Cardiac muscle cell (in vitro differentiated cells and primary cell): ENCODE measurements at regions not wholly inside any gene's neighbourhood (a gene's known extent, or its start where the extent isn't known, plus 50 kb on each side); places are given as distances from the start of the nearest gene placed in this dataset.

Source experiments
- DNase-seq, 2 donors: peaks; one replicate each; pipeline versions ENCODE4 v3.0.0 to v3.0.0-alpha.2; 2010 to 2017; ENCODE audit warnings: low read depth in 1 of 2, low spot score in 1 of 2
- H3K27ac ChIP-seq: fragments of 200-600 bp; sonication (generic); 2 replicates; pipeline ENCODE4 v1.5.1; 2016
- H3K27me3 ChIP-seq: fragments of 200-600 bp; sonication (generic); 2 replicates; pipeline ENCODE4 v1.6.0; 2016; ENCODE audit warnings: control low read depth
- H3K36me3 ChIP-seq: fragments of 200-600 bp; sonication (generic); 2 replicates; pipeline ENCODE4 v1.5.1; 2016; ENCODE audit warnings: control low read depth
- H3K4me1 ChIP-seq: fragments of 200-600 bp; sonication (generic); 2 replicates; pipeline ENCODE4 v1.8.1; 2017; ENCODE audit warnings: low read depth, mild to moderate bottlenecking, mixed run types
- H3K4me3 ChIP-seq: fragments of 200-600 bp; sonication (generic); 2 replicates; pipeline ENCODE4 v1.5.1; 2016; ENCODE audit warnings: mild to moderate bottlenecking
- H3K9me3 ChIP-seq: fragments of 200-600 bp; sonication (generic); 2 replicates; pipeline ENCODE4 v1.5.1; 2017; ENCODE audit warnings: low read depth, mild to moderate bottlenecking, control low read depth
- TF ChIP-seq, protein P1 (sequence below): IDR thresholded peaks from 2 replicates; pipeline ENCODE4 v1.5.1; 2012; ENCODE audit warnings: low read depth, mild to moderate bottlenecking, low read length

DNA sequence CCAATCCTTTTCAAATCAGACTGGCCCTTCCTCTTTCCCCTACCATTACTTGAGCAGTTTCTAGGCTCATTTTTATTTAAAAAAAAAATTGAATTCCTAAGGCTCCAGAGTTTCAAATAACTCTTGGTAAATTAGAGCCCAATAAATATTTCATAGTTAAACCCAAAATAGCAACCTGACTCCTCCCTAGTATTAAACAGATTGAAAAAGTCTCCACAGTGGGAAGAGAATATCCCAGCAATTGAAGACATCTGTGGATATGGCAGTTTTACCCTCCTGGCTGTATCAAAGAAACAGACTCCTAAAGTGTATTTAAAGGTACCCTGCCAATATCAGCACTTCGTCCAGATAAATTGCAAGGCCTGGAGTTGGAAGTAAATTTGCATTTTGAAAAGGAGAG is 52.7 kb upstream of the GDNF start:
- Histone ChIP-seq H3K9me3 (no peaks in the 10 kb centered on the region), H3K27ac (no peak overlapping the region), H3K4me1 (no peaks in the 10 kb centered on the region), H3K36me3 (no peaks in the 10 kb centered on the region), H3K4me3 (no peak overlapping the region), H3K27me3 (no peaks in the 10 kb centered on the region)
- DNase-seq, result no peak
- TF ChIP-seq, protein P1, sequence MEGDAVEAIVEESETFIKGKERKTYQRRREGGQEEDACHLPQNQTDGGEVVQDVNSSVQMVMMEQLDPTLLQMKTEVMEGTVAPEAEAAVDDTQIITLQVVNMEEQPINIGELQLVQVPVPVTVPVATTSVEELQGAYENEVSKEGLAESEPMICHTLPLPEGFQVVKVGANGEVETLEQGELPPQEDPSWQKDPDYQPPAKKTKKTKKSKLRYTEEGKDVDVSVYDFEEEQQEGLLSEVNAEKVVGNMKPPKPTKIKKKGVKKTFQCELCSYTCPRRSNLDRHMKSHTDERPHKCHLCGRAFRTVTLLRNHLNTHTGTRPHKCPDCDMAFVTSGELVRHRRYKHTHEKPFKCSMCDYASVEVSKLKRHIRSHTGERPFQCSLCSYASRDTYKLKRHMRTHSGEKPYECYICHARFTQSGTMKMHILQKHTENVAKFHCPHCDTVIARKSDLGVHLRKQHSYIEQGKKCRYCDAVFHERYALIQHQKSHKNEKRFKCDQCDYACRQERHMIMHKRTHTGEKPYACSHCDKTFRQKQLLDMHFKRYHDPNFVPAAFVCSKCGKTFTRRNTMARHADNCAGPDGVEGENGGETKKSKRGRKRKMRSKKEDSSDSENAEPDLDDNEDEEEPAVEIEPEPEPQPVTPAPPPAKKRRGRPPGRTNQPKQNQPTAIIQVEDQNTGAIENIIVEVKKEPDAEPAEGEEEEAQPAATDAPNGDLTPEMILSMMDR, result no peak

DNA sequence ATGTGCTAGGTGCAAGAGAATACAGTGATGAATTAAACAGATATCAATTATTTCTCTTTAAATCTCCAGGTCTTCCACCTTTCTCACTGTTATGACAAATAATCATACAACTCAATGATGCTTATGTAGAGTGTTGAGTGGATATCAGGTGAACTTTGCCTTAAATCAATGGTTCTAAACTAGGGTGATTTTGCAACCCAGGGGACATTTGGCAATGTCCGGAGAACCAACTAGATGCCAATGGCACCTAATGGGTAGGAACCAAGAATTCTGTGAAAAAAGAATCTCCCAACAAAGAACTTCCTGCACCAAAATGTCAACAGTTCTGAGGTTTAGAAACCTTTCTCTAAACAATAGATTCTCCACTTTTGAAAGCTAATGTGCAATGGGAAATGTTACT is 52.0 kb upstream of the GDNF start:
- Histone ChIP-seq H3K36me3 (no peaks in the 10 kb centered on the region), H3K4me3 (no peak overlapping the region), H3K27me3 (no peaks in the 10 kb centered on the region), H3K9me3 (no peaks in the 10 kb centered on the region), H3K4me1 (no peaks in the 10 kb centered on the region), H3K27ac (no peak overlapping the region)
- DNase-seq, result no peak
- TF ChIP-seq, protein P1, result no peak

DNA sequence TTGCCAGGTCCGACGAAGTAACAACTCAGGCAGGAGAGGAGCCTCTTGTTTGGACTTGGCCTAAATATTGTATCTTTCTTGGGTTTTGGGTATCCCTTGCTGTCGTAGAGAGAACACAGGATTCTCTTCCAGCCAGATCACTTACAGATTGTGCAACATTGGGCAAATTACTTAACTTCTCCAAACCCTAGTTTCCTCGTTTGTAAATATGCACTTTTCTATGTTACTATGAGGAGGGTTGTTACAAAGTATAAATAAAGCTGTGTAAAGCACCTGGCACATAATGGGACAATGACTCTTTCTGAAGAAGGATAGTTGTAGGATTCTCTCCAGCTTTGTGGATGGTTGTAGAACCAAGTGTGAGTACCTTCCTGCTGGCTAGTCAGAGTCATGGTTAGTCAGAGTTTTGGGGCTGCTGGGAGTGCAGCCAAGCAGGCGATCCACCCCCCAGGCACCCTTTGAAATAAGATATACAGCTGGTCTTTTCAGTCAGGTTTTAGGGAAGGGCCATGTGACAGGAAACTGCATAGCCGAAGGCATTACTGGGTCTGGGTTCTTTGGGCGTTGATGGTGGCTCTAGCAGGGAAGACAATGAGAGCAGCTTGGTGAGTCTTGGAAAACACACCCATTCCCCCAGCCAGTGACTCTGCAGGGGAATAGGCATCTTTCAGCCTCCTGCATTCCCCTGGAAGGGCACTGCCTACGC is 49.9 kb upstream of the GDNF start:
- Histone ChIP-seq H3K27me3 (no peaks in the 10 kb centered on the region), H3K36me3 (no peaks in the 10 kb centered on the region), H3K27ac (no peak overlapping the region), H3K9me3 (no peaks in the 10 kb centered on the region), H3K4me1 (no peaks in the 10 kb centered on the region), H3K4me3 (no peak overlapping the region)
- TF ChIP-seq, protein P1, result no peak
- peak in 1 of 2 donors; percentile 23 for DNase-seq
